GM12878 (cell line): ENCODE measurements at regions not wholly inside any gene's neighbourhood (a gene's known extent, or its start where the extent isn't known, plus 50 kb on each side); places are given as distances from the start of the nearest gene placed in this dataset.

Source experiments
- ATAC-seq: fragments of 200-7000 bp; cut with Tn5 transposase; 3 replicates; pipeline ENCODE4 v1.9.1; 2020; ENCODE audit warnings: mild to moderate bottlenecking, moderate library complexity
- BruUV-seq: library from RNA; stranded (reverse); fragments of 400-500 nt; replicated peaks from 2 replicates; lab custom pipeline; 2021; lab: Mats Ljungman, UMichigan
- CTCF ChIA-PET: fragments of 300-600 bp; sonication (Branson Sonifier 250); formaldehyde crosslinking; extraction: SDS; loops from one replicate; lab custom pipeline; 2021; ENCODE audit warnings: inconsistent platforms; lab: Yijun Ruan, JAX
- POLR2A ChIA-PET: fragments of 350-600 bp; formaldehyde crosslinking; extraction: SDS; loops from one replicate; lab custom pipeline; 2021; ENCODE audit warnings: inconsistent platforms; lab: Charles Lee
- RAD21 ChIA-PET: fragments of 300-600 bp; sonication (Branson Sonifier 250); formaldehyde crosslinking; loops from one replicate; lab custom pipeline; 2023; ENCODE audit warnings: antibody characterized with exemption; ENCODE audit not compliant: unreplicated experiment; lab: Charles Lee
- SMC1A ChIA-PET: fragments of 300-600 bp; sonication (Branson Sonifier 250); formaldehyde crosslinking; loops from one replicate; lab custom pipeline; 2023; ENCODE audit not compliant: unreplicated experiment, uncharacterized antibody; lab: Charles Lee
- DNase-seq: peaks from one replicate; pipeline ENCODE4 v3.0.0-alpha.2; 2011; ENCODE audit warnings: low read depth, low spot score
- FAIRE-seq: peaks from 3 replicates; lab custom pipeline; 2011; peaks lifted over from hg19 to GRCh38; lab: Jason Lieb, UNC
- H2AFZ ChIP-seq: 2 replicates; pipeline ENCODE4 v1.6.0; 2011; ENCODE audit warnings: low read depth, low read length, control low read depth; ENCODE audit not compliant: control insufficient read depth
- H3K27ac ChIP-seq: 2 replicates; pipeline ENCODE4 v1.5.1; 2011; ENCODE audit warnings: control low read depth; ENCODE audit not compliant: control insufficient read depth, insufficient read depth
- H3K27me3 ChIP-seq, 2 experiments: replicated peaks in 1 of 2; 2 replicates each; pipeline versions ENCODE4 v1.6.0 to v1.6.1; 2011; ENCODE audit warnings: low read length in 1 of 2; ENCODE audit not compliant: control insufficient read depth in 2 of 2, insufficient read depth in 2 of 2
- H3K36me3 ChIP-seq, 2 experiments: 2 replicates each; pipeline ENCODE4 v1.5.1; 2011; ENCODE audit warnings: low read length in 1 of 2; ENCODE audit not compliant: control insufficient read depth in 2 of 2, insufficient read depth in 2 of 2
- H3K4me1 ChIP-seq: 2 replicates; pipeline ENCODE4 v1.6.1; 2011; ENCODE audit warnings: mild to moderate bottlenecking, low read length, moderate library complexity, mixed read lengths; ENCODE audit not compliant: control insufficient read depth, insufficient read depth
- H3K4me2 ChIP-seq: 2 replicates; pipeline ENCODE4 v1.6.0; 2011; ENCODE audit warnings: control low read depth; ENCODE audit not compliant: control insufficient read depth, insufficient read depth
- H3K4me3 ChIP-seq: fragments of 200-600 bp; sonication (generic); 2 replicates; pipeline ENCODE4 v1.5.1; 2016
- H3K79me2 ChIP-seq: 2 replicates; pipeline ENCODE4 v1.6.0; 2011; ENCODE audit warnings: low read length; ENCODE audit not compliant: control insufficient read depth, insufficient read depth
- H3K9ac ChIP-seq: 2 replicates; pipeline ENCODE4 v1.8.0; 2011; ENCODE audit warnings: low read length, control low read depth, mixed read lengths; ENCODE audit not compliant: control insufficient read depth, insufficient read depth
- H3K9me3 ChIP-seq: replicated peaks from 3 replicates; pipeline ENCODE4 v1.5.1; 2011; ENCODE audit warnings: mild to moderate bottlenecking, low read length; ENCODE audit not compliant: control insufficient read depth, insufficient read depth
- H4K20me1 ChIP-seq: 2 replicates; pipeline ENCODE4 v1.6.0; 2011; ENCODE audit not compliant: control insufficient read depth, insufficient read depth
- CBFB ChIP-seq: IDR thresholded peaks from 2 replicates; pipeline ENCODE4 v1.6.1; 2016; ENCODE audit warnings: antibody characterized with exemption, low read depth
- EED ChIP-seq: sonication (generic); IDR thresholded peaks from 2 replicates; pipeline ENCODE4 v1.6.1; 2016; ENCODE audit warnings: antibody characterized with exemption, low read depth
- IKZF1 ChIP-seq: fragments of 450-650 bp; conservative IDR thresholded peaks from 2 replicates; pipeline ENCODE4 v1.6.1; 2017; ENCODE audit warnings: antibody characterized with exemption, mild to moderate bottlenecking
- JUND ChIP-seq: IDR thresholded peaks from 2 replicates; pipeline ENCODE4 v1.6.1; 2012; ENCODE audit warnings: low read depth, mild to moderate bottlenecking, low read length, improper control_type of control experiment, moderate library complexity
- MXI1 ChIP-seq: fragments of 150-350 bp; IDR thresholded peaks from 2 replicates; pipeline ENCODE4 v1.6.1; 2011; ENCODE audit warnings: low read depth, mild to moderate bottlenecking, inconsistent platforms, low read length, improper control_type of control experiment
- STAT1 ChIP-seq: fragments of 450-650 bp; conservative IDR thresholded peaks from 2 replicates; pipeline ENCODE4 v1.6.1; 2014; ENCODE audit warnings: antibody characterized with exemption, mild to moderate bottlenecking
- SUPT20H ChIP-seq: IDR thresholded peaks from 2 replicates; pipeline ENCODE4 v1.6.1; 2011; ENCODE audit warnings: low read depth, mild to moderate bottlenecking, low read length, moderate library complexity, borderline replicate concordance; ENCODE audit not compliant: control insufficient read depth
- TCF3 ChIP-seq: IDR thresholded peaks from 2 replicates; pipeline ENCODE4 v1.6.1; 2012; ENCODE audit warnings: low read depth, mild to moderate bottlenecking, low read length, borderline replicate concordance; ENCODE audit not compliant: insufficient read depth
- TCF7 ChIP-seq: IDR thresholded peaks from 2 replicates; pipeline ENCODE4 v1.6.1; 2014; ENCODE audit warnings: antibody characterized with exemption, borderline replicate concordance
- WGBS: methylation state at CpG from one replicate; pipeline ENCODE4 v1.1.6; 2016; ENCODE audit warnings: low lambda C conversion rate; ENCODE audit not compliant: insufficient replicate concordance, insufficient coverage; ENCODE audit errors: missing lambda C conversion rate; 5-methylcytosine and 5-hydroxymethylcytosine counted together
- in situ Hi-C: fragments of 300-500 bp; cut with MboI; formaldehyde crosslinking; loops from 9 replicates; pipeline ENCODE4 v1.14.3; 2018; ENCODE audit warnings: mixed read lengths
- intact Hi-C: fragments of 100-400 bp; cut with micrococcal nuclease; formaldehyde crosslinking; loops from one replicate; pipeline ENCODE4 v1.14.2; 2022; ENCODE audit not compliant: unreplicated experiment
- TF ChIP-seq, protein P1 (sequence below), 3 experiments: IDR thresholded peaks in 2 of 3; conservative IDR thresholded peaks in 1 of 3; 2 replicates each; pipeline ENCODE4 v1.5.1; 2011; ENCODE audit warnings: low read depth in 3 of 3, low read length in 3 of 3, mild to moderate bottlenecking in 3 of 3, control low read depth in 2 of 3, moderate library complexity in 2 of 3, inconsistent platforms in 1 of 3, mixed read lengths in 1 of 3; ENCODE audit not compliant: control insufficient read depth in 2 of 3, insufficient read depth in 1 of 3; ENCODE audit errors: extremely low read depth in 1 of 3
- TF ChIP-seq, protein P2 (sequence below): fragments of 450-650 bp; IDR thresholded peaks from 2 replicates; pipeline ENCODE4 v1.6.1; 2016; ENCODE audit warnings: mild to moderate bottlenecking

DNA sequence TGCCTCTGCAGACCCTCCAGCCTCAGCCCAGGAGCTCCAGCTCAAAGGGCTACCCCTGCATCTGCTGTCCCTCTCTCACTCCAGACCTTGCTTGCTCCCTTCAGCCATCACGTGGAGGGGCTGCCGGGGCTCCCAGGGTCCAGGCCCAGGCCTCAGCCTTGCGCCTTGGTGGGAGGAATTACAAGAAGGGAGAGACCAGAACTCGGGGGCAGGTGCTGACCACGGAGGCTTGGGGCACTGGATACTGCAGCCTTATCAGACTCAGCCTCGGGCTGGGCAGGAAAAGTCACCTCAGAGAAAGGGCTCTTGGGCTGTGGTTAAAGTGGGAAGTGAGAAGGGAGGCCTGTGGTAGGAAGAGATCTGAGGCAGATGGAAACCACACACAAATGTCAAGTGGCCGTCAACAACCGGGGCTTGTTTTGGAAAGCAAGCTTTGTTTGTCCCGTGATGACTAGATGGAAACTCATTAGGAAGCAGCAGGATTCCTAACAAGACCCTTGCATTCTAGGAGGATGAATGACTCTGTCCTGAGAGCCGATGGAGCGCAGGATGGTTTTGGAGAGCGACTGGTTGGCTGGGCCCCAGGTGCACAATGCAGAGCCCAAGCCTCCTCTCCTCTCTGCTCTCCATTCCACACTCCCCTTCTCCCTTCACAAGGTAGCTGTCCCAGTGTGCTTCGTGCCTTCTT is 1321.7 kb downstream of the TBC1D22A start (continued):
- TF ChIP-seq, protein P1, sequence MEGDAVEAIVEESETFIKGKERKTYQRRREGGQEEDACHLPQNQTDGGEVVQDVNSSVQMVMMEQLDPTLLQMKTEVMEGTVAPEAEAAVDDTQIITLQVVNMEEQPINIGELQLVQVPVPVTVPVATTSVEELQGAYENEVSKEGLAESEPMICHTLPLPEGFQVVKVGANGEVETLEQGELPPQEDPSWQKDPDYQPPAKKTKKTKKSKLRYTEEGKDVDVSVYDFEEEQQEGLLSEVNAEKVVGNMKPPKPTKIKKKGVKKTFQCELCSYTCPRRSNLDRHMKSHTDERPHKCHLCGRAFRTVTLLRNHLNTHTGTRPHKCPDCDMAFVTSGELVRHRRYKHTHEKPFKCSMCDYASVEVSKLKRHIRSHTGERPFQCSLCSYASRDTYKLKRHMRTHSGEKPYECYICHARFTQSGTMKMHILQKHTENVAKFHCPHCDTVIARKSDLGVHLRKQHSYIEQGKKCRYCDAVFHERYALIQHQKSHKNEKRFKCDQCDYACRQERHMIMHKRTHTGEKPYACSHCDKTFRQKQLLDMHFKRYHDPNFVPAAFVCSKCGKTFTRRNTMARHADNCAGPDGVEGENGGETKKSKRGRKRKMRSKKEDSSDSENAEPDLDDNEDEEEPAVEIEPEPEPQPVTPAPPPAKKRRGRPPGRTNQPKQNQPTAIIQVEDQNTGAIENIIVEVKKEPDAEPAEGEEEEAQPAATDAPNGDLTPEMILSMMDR (IDR thresholded peaks at IDR 0.05 in 2 of 3, conservative IDR thresholded peaks at IDR 0.05 in 1 of 3; ENCODE audit: control insufficient read depth in 2 of 3, extremely low read depth in 1 of 3, insufficient read depth in 1 of 3, low read depth in 3 of 3, low read length in 3 of 3), result no peak
- TF ChIP-seq MXI1 (no peak), IKZF1 (peak; percentile 75), CBFB (peak; percentile 79; the same call in 1 of the 2 replicates), JUND (no peak), TCF7 (no peak), EED (peak; percentile 81), TCF3 (0 out of 2 replicates have a peak, but pooled peaks have one; percentile 20), SUPT20H (no peak)

DNA sequence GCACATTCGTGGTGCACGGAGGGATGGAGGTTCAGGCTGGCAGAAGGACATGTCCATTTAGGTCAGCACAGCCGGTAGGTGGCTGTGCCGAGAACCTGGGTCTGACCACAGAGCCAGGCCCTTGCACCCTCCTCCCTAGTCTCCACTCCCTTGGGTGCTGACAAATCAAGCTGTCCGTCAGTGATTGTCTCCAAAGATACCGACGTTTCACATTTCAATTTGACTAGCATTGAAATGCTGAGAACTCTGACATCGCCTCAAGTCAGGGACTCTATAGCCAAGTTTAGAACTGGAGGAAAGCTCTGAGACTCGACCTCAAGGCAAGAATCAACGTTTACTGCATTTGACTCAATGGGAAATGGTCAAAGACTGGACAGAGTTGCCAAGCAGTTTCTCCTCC is 1321.1 kb downstream of the TBC1D22A start:
- ChIA-PET SMC1A (interaction anchor here (0.9 to 1.1 kb wide), 2 partner anchors 9 to 10 kb away, joined by 3 to 4 read pairs; no protein-coding TSS in a partner anchor), CTCF (interaction anchor here (1.6 kb wide), 1 partner anchor 12 kb away, joined by 3 read pairs; no protein-coding TSS in a partner anchor)
- TF ChIP-seq STAT1, result no peak
- TF ChIP-seq, protein P2, sequence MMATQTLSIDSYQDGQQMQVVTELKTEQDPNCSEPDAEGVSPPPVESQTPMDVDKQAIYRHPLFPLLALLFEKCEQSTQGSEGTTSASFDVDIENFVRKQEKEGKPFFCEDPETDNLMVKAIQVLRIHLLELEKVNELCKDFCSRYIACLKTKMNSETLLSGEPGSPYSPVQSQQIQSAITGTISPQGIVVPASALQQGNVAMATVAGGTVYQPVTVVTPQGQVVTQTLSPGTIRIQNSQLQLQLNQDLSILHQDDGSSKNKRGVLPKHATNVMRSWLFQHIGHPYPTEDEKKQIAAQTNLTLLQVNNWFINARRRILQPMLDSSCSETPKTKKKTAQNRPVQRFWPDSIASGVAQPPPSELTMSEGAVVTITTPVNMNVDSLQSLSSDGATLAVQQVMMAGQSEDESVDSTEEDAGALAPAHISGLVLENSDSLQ, result peak; percentile 55
- TF ChIP-seq, all 136 proteins: peak for 1
- 19% methylated on average over 10 of the region's 10 CpGs for WGBS
- H3K9me3 ChIP-seq, result no peaks in the 10 kb centered on the region
- BruUV-seq, result no TSS peak
- ATAC-seq, result peak; percentile 47
- peak overlapping the region; percentile 77 for H3K4me2 ChIP-seq
- no peak overlapping the region for H3K27ac ChIP-seq
- RAD21 ChIA-PET, result no interaction called here
- FAIRE-seq, result peak; percentile 13
- POLR2A ChIA-PET, result no interaction called here
- H3K79me2 ChIP-seq, result no peaks in the 10 kb centered on the region
- intact Hi-C loops (no loop called here), in situ Hi-C loops (loop anchor here (25.0 kb wide), 1 partner anchor 1321 kb away; the partner anchor contains the start of gene TBC1D22A)
- no peaks in the 10 kb centered on the region for H3K36me3 ChIP-seq
- H3K9ac ChIP-seq, result no peak overlapping the region
- H2AFZ ChIP-seq, result no peak overlapping the region
- no peak overlapping the region for H3K4me3 ChIP-seq
- H3K27me3 ChIP-seq, result no peaks in the 10 kb centered on the region
- peaks cover 20% of the 10 kb centered on the region for H3K4me1 ChIP-seq
- no peaks in the 10 kb centered on the region for H4K20me1 ChIP-seq
- no peak for DNase-seq
